ENCODE measurements at regions not wholly inside any gene's neighbourhood (a gene's known extent, or its start where the extent isn't known, plus 50 kb on each side); places are given as distances from the start of the nearest gene placed in this dataset.

- TF ChIP-seq CTCF (IDR thresholded peaks at IDR 0.05; ENCODE audit: extremely low read depth in 1 of 2, insufficient read depth in 1 of 2, low read depth in 1 of 2, low read length in 2 of 2), result no peak
- no peak for TF ChIP-seq POLR2A (IDR thresholded peaks at IDR 0.05; ENCODE audit: low read depth, low read length)
- TF ChIP-seq POLR2AphosphoS5 (IDR thresholded peaks at IDR 0.05; ENCODE audit: insufficient read depth, low read depth, low read length), result no peak
- no peak for TF ChIP-seq EZH2 (IDR thresholded peaks at IDR 0.05; ENCODE audit: borderline replicate concordance, low read depth, low read length, severe bottlenecking)
Measured at GRCh38 chr5:59976342-59976741, 82.8 kb upstream of the PDE4D start.

Measured in endothelial cell of umbilical vein (primary cell).